Small intestine (tissue), 7 donors: ENCODE measurements at regions not wholly inside any gene's neighbourhood (a gene's known extent, or its start where the extent isn't known, plus 50 kb on each side); places are given as distances from the start of the nearest gene placed in this dataset.
A peak's percentile ranks its signal among the peaks of the same experiment; 100 is the strongest.

ENCODE experiments used
- DNase-seq, 2 donors: peaks; one replicate each; pipeline versions ENCODE4 v3.0.0 to v3.0.0-alpha.2; 2013
- FAIRE-seq: peaks from 2 replicates; lab custom pipeline; 2012; peaks lifted over from hg19 to GRCh38; lab: Jason Lieb, UNC
- H3K27ac ChIP-seq, 3 donors: one replicate each; pipeline ENCODE4 v1.5.1; 2013; ENCODE audit warnings: low read length in 2 of 3, mild to moderate bottlenecking in 2 of 3, control low read depth in 1 of 3, inconsistent platforms in 1 of 3, low read depth in 1 of 3, moderate library complexity in 1 of 3
- H3K27me3 ChIP-seq, 3 donors: one replicate each; pipeline ENCODE4 v1.6.1; 2013; ENCODE audit warnings: low read length in 3 of 3, inconsistent platforms in 1 of 3; ENCODE audit not compliant: control insufficient read depth in 3 of 3, insufficient read depth in 3 of 3
- H3K36me3 ChIP-seq, 3 donors: one replicate each; pipeline ENCODE4 v1.6.1; 2013; ENCODE audit warnings: low read length in 3 of 3, inconsistent platforms in 1 of 3, low read depth in 1 of 3, mild to moderate bottlenecking in 1 of 3, moderate library complexity in 1 of 3; ENCODE audit not compliant: control insufficient read depth in 3 of 3, insufficient read depth in 2 of 3
- H3K4me1 ChIP-seq, 3 donors: one replicate each; pipeline ENCODE4 v1.6.1; 2013; ENCODE audit warnings: low read length in 2 of 3, inconsistent platforms in 1 of 3, low read depth in 1 of 3, mild to moderate bottlenecking in 1 of 3, moderate library complexity in 1 of 3; ENCODE audit not compliant: control insufficient read depth in 3 of 3, insufficient read depth in 2 of 3
- H3K4me3 ChIP-seq, 3 donors: one replicate each; pipeline ENCODE4 v1.5.1; 2013; ENCODE audit warnings: low read length in 3 of 3, control low read depth in 1 of 3, inconsistent platforms in 1 of 3, low read depth in 1 of 3, mild to moderate bottlenecking in 1 of 3, moderate library complexity in 1 of 3
- H3K9me3 ChIP-seq, 2 donors: one replicate each; pipeline ENCODE4 v1.6.1; 2013; ENCODE audit warnings: low read depth in 1 of 2, low read length in 1 of 2; ENCODE audit not compliant: control insufficient read depth in 2 of 2, insufficient read depth in 1 of 2
- WGBS, 3 donors: extraction: QIAGEN DNeasy Blood & Tissue Kit; methylation state at CpG; one replicate each; pipeline ENCODE4 v1.1.7; 2013; 5-methylcytosine and 5-hydroxymethylcytosine counted together
- donor health status: healthy with polysubstance abuse.
- donor health status: control.
- donor health status: control.
- donor health status: Bipolar disorder and iron deficiency.
- donor health status: healthy.

DNA sequence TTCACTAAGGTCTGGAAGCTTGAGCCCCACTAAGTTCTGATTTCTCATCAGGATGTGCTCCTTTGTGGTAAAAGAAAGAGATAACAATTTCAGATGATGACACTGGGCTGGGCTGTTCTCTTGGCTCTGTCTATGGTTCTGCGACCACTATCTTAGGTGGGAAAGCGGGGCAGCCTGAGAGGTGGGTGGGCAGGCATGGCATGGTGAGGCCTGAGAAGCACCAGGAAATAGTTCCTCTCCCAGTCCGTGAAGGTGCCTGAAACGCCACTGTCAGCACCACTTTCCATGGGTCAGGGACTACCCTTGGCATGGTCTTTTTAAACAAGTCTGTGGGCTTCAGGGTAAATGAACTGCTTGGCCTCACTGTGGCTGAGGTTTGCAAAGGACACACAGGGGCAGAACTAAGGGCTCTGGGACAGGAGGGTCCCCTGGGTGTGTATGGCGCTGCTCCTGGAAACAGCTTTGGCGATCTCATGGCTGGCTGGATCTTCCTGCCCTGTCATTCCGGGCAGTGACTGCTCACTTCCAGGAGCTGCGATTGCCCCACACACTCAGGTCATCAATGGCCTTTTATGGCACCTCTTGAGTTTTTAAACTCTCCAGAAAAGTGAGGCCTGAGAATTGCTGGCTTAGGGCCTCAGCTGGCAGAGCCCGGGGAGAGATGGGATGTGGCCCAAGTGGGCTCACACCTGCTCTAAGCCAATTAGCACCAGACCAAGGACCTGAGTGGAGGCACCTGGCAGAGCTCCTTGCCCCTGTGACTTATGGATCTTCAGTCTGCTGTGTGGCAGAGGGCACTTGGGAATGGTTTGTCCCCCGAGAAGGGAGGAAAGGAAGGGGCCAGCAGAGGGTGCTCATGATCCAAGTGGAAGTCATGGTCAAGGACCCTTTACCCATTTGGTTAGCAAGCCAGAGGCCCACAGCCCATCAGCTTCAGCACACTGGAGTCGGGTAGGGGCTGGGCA lies 55.6 kb upstream of the LYVE1 start:
- Histone ChIP-seq H3K4me1 (no peaks in the 10 kb centered on the region), H3K27ac (peak overlapping the region in 1 of 3 donors; percentile 54), H3K9me3 (no peaks in the 10 kb centered on the region), H3K27me3 (no peaks in the 10 kb centered on the region), H3K36me3 (peaks cover 0 to 25% (median 0%) of the 10 kb centered on the region in 3 donors), H3K4me3 (no peak overlapping the region)
- FAIRE-seq (no peak), DNase-seq (peak; percentile 4 to 31)
- WGBS, 3 donors, result 76 to 79% (median 78%) methylated on average over 11 of the region's 11 CpGs

DNA sequence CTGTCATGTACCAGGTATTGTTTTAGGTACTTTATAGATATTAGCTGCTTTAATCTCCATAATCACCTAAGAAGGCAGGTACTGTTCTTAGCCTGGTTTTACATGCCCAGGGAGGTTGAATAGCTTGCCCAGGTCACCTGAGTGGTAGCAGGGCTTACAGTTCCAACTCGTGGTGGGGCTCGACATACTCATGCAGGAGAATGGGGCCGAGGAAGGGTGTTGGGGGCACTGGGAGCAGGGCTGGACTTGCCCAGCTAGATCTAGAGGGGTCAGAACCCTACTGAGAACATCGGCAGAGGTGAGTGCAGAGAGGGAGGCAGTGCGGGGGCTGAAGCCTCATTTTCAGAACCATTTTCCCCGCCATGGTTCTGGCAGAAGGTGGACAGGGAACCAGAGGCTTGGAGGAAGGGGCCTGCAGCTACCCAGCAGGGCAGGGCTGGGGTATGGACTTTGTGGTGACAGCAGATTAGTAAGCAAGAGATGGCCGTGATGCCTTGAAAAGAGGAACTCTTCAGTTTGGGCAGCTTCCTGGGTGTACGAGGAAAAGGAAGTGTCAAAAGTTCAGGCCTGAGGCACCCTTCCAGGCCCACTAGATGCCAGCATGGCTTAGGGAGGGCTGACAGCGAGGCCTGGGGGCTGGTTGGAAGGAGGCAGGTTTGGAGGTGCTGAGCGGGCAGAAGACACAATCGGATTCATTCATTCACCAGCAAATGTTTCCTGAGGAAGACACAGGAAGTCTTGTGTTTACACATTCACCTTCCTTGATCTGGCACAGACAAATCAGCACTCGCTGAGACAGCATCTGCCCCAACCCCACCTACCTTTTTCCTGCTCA lies 54.7 kb upstream of the LYVE1 start:
- H3K27me3 ChIP-seq, result no peaks in the 10 kb centered on the region
- 73 to 79% (median 75%) methylated on average over 12 of the region's 12 CpGs for WGBS, 3 donors
- no peak for FAIRE-seq

DNA sequence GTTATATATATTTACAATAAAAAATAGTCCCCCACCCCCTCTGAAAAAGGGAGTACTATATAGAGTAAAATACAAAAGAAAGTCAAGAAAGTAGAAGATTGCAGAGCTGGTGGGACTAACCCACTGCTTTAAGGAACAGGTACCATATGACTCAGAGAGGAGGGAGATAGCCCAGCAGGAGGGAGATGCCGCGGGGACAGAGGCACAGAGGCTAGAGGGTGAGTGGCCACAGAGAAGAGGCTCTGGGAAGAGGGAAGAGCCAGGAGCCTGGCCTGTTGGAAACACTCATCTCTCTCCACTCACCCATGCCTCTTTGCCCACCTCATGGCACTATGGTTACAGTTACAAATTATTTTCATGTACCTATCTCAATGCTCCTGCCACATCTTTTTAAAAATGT lies 53.6 kb upstream of the LYVE1 start:
- FAIRE-seq (no peak), DNase-seq (no peak)
- no peak overlapping the region for H3K27ac ChIP-seq
- no peaks in the 10 kb centered on the region for H3K4me1 ChIP-seq
- peaks cover 0 to 14% (median 0%) of the 10 kb centered on the region in 3 donors for H3K36me3 ChIP-seq
- no peaks in the 10 kb centered on the region for H3K9me3 ChIP-seq
- H3K4me3 ChIP-seq, result no peak overlapping the region
- no peaks in the 10 kb centered on the region for H3K27me3 ChIP-seq
- WGBS, 3 donors, result 64 to 85% (median 70%) methylated on average over 2 of the region's 2 CpGs

More for the DNA sequence above, 54.7 kb upstream of the LYVE1 start:
- Histone ChIP-seq H3K4me3 (no peak overlapping the region), H3K27ac (peak overlapping the region in 1 of 3 donors; percentile 37), H3K36me3 (peaks cover 0 to 20% (median 0%) of the 10 kb centered on the region in 3 donors), H3K4me1 (no peaks in the 10 kb centered on the region), H3K9me3 (no peaks in the 10 kb centered on the region)
- no peak for DNase-seq

DNA sequence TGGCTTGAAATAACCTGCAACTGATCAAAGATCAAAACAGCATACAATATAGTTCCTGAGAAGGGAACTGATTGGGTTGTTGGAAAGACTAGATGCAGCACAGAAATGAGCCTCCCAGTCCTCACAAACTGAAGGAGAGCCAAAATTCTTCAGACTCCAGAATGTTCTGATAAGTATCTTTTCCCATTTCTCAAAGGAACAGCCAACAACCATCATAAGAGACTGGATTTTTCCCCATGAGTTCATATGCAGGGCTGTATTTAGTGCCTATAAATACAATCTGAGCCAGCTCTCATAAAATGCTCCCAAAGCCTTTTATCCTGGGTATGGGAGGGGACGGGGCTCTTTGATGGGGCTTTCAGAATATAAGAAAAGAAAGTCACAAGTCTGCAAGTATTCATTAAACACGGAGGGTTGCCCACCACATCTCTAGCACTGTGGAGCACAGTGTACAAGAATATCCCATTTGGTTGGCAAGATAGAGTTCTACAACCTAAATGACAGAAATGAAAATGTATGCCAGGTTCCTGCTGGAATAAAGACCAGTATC lies 50.7 kb upstream of the LYVE1 start:
- no peak for FAIRE-seq
- no peaks in the 10 kb centered on the region for H3K27me3 ChIP-seq
- no peaks in the 10 kb centered on the region for H3K9me3 ChIP-seq
- H3K4me1 ChIP-seq, result no peaks in the 10 kb centered on the region
- no peak overlapping the region for H3K27ac ChIP-seq
- DNase-seq, result no peak
- no peak overlapping the region for H3K4me3 ChIP-seq
- H3K36me3 ChIP-seq, result peaks cover 0 to 8% (median 0%) of the 10 kb centered on the region in 3 donors
- WGBS, 3 donors, result 80 to 86% (median 84%) methylated on average over 2 of the region's 2 CpGs

DNA sequence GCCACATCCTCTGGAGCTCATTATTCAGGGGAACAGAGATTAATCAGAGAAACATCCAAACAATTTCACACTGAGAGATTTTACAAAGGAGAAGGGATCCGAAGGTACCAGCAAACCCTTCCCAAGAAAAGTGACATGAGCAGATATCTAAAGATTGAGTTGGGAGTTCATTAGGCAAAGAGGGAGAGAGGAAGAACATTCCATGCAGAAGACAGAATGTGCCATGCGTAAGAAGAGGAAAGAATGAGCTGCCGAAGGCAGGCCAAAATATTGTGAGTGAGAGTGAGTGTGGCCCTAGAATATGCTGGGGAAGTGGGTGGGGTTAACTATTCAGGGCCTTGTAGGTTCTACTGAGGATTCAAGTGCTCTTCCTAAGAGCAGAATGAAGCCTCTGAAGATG lies 50.0 kb upstream of the LYVE1 start:
- no peaks in the 10 kb centered on the region for H3K27me3 ChIP-seq
- no peaks in the 10 kb centered on the region for H3K4me1 ChIP-seq
- H3K9me3 ChIP-seq, result peaks cover 0 to 3% of the 10 kb centered on the region in 2 donors
- DNase-seq (no peak), FAIRE-seq (no peak)
- WGBS, 3 donors, result 82 to 96% (median 96%) methylated on average over 3 of the region's 3 CpGs
- H3K4me3 ChIP-seq, result no peak overlapping the region
- H3K36me3 ChIP-seq, result peaks cover 0 to 8% (median 0%) of the 10 kb centered on the region in 3 donors
- H3K27ac ChIP-seq, result no peak overlapping the region
